ENCODE measurements at regions not wholly inside any gene's neighbourhood (a gene's known extent, or its start where the extent isn't known, plus 50 kb on each side); places are given as distances from the start of the nearest gene placed in this dataset.
"Not testable (repeated sequence)": the region's sequence is repeated elsewhere in the genome, so short reads cannot be mapped to it uniquely, and the experiment has no call there.

DNA sequence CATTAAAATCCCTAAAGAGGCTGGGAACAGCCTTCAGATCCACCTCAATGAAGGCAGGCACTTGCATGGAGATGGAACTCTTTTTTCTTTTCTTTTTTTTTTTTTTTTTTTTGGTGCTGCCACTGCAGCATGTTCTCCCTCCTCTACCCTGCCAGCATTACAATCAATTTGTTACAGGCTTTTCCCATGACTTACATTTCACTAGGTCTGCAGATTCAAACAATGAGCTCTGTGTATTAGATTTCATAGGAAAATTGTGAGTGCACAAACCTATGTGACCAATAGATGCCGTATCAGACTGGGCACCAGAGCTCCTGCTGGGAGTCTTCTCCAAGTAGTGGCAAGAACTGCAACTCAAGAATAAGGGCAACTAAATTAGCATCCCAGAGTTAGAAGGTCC lies 63.8 kb upstream of the GABRQ start:
- no peak overlapping the region for H3K4me3 ChIP-seq
- no peak overlapping the region for H3K27ac ChIP-seq
- no peaks in the 10 kb centered on the region for H3K4me1 ChIP-seq
- no peak for DNase-seq
- H3K27me3 ChIP-seq, result no peaks in the 10 kb centered on the region
- H3K9me3 ChIP-seq, result no peaks in the 10 kb centered on the region
- intact Hi-C loops (cut with DNase I; ENCODE audit: low total_unique reads), result no loop called here
- TF ChIP-seq CTCF (IDR thresholded peaks at IDR 0.05) (no peak), POLR2A (IDR thresholded peaks at IDR 0.05) (no peak), POLR2AphosphoS5 (IDR thresholded peaks at IDR 0.05) (no peak), EP300 (IDR thresholded peaks at IDR 0.05) (no peak)
- 85 to 94% (median 90%) methylated on average over 1 of the region's 1 CpG; no CpG with 5 or more reads in 1 of the 5 donors for WGBS, 5 donors
- H3K36me3 ChIP-seq, result no peaks in the 10 kb centered on the region

DNA sequence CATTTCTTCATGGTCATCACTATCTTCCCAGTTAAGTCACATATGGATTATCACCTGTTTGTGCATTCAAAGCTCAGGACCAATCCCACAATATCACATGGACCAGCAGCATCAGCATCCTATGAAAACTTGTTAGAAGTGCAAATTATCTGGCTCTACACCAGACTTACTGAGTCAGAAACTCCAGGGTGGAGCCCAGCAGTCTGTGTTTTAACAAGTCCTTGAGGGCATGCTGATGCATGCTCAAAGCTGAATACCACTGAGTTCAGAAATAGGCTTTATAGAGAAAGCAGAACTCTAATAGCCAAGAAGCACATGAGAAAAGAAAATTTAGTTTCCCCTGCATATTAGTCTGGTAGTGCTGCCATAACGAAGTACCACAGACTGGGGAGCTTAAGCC lies 62.4 kb upstream of the GABRQ start:
- 35 to 64% (median 56%) methylated on average over 1 of the region's 1 CpG for WGBS, 5 donors
- DNase-seq, result no peak

GRCh38 chrX:152587523-152587922 lies 50.2 kb upstream of the GABRQ start:
- H3K4me1 ChIP-seq; intact Hi-C loops (cut with DNase I; ENCODE audit: low total_unique reads); H3K27ac ChIP-seq; H3K9me3 ChIP-seq; H3K4me3 ChIP-seq; H3K36me3 ChIP-seq; DNase-seq; H3K27me3 ChIP-seq: not testable (repeated sequence)
- 80 to 94% (median 86%) methylated on average over 2 to 3 of the region's 3 CpGs for WGBS, 5 donors

More for the DNA sequence above, 62.4 kb upstream of the GABRQ start:
- Histone ChIP-seq H3K4me3 (no peak overlapping the region), H3K27me3 (no peaks in the 10 kb centered on the region), H3K4me1 (no peaks in the 10 kb centered on the region), H3K36me3 (no peaks in the 10 kb centered on the region), H3K27ac (no peak overlapping the region), H3K9me3 (no peaks in the 10 kb centered on the region)
- TF ChIP-seq EP300 (IDR thresholded peaks at IDR 0.05) (no peak), CTCF (IDR thresholded peaks at IDR 0.05) (no peak), POLR2AphosphoS5 (IDR thresholded peaks at IDR 0.05) (no peak), POLR2A (IDR thresholded peaks at IDR 0.05) (no peak)
- intact Hi-C loops (cut with DNase I; ENCODE audit: low total_unique reads), result no loop called here
